Kidney epithelial cell (primary cell): ENCODE measurements at regions not wholly inside any gene's neighbourhood (a gene's known extent, or its start where the extent isn't known, plus 50 kb on each side); places are given as distances from the start of the nearest gene placed in this dataset.

Experiments
- DNase-seq: peaks from one replicate; pipeline ENCODE4 v3.0.0-alpha.2; 2010; ENCODE audit warnings: low read depth
- H3K27me3 ChIP-seq: 2 replicates; pipeline ENCODE4 v1.6.0; 2011; ENCODE audit warnings: low read length; ENCODE audit not compliant: control insufficient read depth, insufficient read depth
- H3K36me3 ChIP-seq: 2 replicates; pipeline ENCODE4 v1.5.1; 2011; ENCODE audit warnings: low read length; ENCODE audit not compliant: control insufficient read depth, insufficient read depth
- H3K4me3 ChIP-seq: 2 replicates; pipeline ENCODE4 v1.5.1; 2011; ENCODE audit warnings: low read depth, mild to moderate bottlenecking, control low read depth, low read length
- TF ChIP-seq, protein P1 (sequence below): IDR thresholded peaks from 2 replicates; pipeline ENCODE4 v1.5.1; 2011; ENCODE audit warnings: mild to moderate bottlenecking, moderate library complexity, low read length, control low read depth, inconsistent platforms; ENCODE audit not compliant: insufficient read depth, poor library complexity, severe bottlenecking

GRCh38 chr14:71424941-71425340, 507.3 kb upstream of the RGS6 start:
- Histone ChIP-seq H3K36me3 (no peaks in the 10 kb centered on the region), H3K27me3 (no peaks in the 10 kb centered on the region), H3K4me3 (no peak overlapping the region)
- TF ChIP-seq, protein P1, sequence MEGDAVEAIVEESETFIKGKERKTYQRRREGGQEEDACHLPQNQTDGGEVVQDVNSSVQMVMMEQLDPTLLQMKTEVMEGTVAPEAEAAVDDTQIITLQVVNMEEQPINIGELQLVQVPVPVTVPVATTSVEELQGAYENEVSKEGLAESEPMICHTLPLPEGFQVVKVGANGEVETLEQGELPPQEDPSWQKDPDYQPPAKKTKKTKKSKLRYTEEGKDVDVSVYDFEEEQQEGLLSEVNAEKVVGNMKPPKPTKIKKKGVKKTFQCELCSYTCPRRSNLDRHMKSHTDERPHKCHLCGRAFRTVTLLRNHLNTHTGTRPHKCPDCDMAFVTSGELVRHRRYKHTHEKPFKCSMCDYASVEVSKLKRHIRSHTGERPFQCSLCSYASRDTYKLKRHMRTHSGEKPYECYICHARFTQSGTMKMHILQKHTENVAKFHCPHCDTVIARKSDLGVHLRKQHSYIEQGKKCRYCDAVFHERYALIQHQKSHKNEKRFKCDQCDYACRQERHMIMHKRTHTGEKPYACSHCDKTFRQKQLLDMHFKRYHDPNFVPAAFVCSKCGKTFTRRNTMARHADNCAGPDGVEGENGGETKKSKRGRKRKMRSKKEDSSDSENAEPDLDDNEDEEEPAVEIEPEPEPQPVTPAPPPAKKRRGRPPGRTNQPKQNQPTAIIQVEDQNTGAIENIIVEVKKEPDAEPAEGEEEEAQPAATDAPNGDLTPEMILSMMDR: no peak
- no peak for DNase-seq

GRCh38 chr14:71426001-71426400, 506.2 kb upstream of the RGS6 start:
- DNase-seq: no peak
- H3K4me3 ChIP-seq: no peak overlapping the region
- no peaks in the 10 kb centered on the region for H3K36me3 ChIP-seq
- H3K27me3 ChIP-seq: no peaks in the 10 kb centered on the region
- TF ChIP-seq, protein P1: no peak

DNA sequence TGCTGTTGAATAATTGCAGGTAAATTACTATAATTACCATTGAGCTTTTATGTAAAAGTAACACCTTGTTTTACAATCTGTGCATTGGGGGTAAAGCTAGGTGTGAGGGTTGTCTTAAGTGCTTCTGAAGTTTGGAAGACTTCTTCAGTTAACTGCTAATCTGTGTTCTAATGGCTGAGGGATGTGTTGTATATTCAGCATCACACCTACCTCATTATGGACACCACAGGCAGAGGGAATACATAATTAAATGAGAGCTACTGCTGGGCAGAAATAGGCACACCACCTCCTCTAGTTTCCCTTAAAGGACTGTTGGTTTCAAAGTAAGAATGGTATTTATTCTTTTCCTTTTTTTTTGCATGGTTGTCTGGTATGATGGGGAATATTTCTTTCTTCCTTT, 502.3 kb upstream of the RGS6 start:
- DNase-seq: no peak
- H3K4me3 ChIP-seq: no peak overlapping the region
- no peaks in the 10 kb centered on the region for H3K27me3 ChIP-seq
- H3K36me3 ChIP-seq: no peaks in the 10 kb centered on the region
- TF ChIP-seq, protein P1: no peak

GRCh38 chr14:71430321-71430677, 501.9 kb upstream of the RGS6 start:
- DNase-seq: no peak
- no peaks in the 10 kb centered on the region for H3K27me3 ChIP-seq
- H3K4me3 ChIP-seq: no peak overlapping the region
- no peaks in the 10 kb centered on the region for H3K36me3 ChIP-seq
- TF ChIP-seq, protein P1: no peak

GRCh38 chr14:71430678-71431376, 501.4 kb upstream of the RGS6 start:
- no peaks in the 10 kb centered on the region for H3K27me3 ChIP-seq
- no peak for DNase-seq
- H3K4me3 ChIP-seq: no peak overlapping the region
- H3K36me3 ChIP-seq: no peaks in the 10 kb centered on the region
- TF ChIP-seq, protein P1: no peak
